Breast epithelium (tissue), 3 donors: ENCODE measurements at regions not wholly inside any gene's neighbourhood (a gene's known extent, or its start where the extent isn't known, plus 50 kb on each side); places are given as distances from the start of the nearest gene placed in this dataset.

Experiments used
- CTCF ChIP-seq, 3 donors: fragments of 450-650 bp; IDR thresholded peaks; one replicate each; pipeline ENCODE4 v1.5.1; 2016 to 2017; ENCODE audit warnings: antibody characterized with exemption in 3 of 3, mild to moderate bottlenecking in 3 of 3, moderate library complexity in 3 of 3
- POLR2A ChIP-seq: fragments of 450-650 bp; IDR thresholded peaks from one replicate; pipeline ENCODE4 v1.6.1; 2016; ENCODE audit warnings: antibody characterized with exemption, mild to moderate bottlenecking, moderate library complexity

GRCh38 chr2:11998218-11998617, 251.8 kb downstream of the LPIN1 start:
- no peak for TF ChIP-seq CTCF (IDR thresholded peaks at IDR 0.05)
- no peak for TF ChIP-seq POLR2A
